UCSD-AML1 (cell line): ENCODE measurements at regions not wholly inside any gene's neighbourhood (a gene's known extent, or its start where the extent isn't known, plus 50 kb on each side); places are given as distances from the start of the nearest gene placed in this dataset.
"Not testable (repeated sequence)": the region's sequence is repeated elsewhere in the genome, so short reads cannot be mapped to it uniquely, and the experiment has no call there.

Experiments
- DNase-seq: peaks from one replicate; lab custom pipeline; 2025; ENCODE audit not compliant: unreplicated experiment; lab: John Stamatoyannopoulos, UW

DNA sequence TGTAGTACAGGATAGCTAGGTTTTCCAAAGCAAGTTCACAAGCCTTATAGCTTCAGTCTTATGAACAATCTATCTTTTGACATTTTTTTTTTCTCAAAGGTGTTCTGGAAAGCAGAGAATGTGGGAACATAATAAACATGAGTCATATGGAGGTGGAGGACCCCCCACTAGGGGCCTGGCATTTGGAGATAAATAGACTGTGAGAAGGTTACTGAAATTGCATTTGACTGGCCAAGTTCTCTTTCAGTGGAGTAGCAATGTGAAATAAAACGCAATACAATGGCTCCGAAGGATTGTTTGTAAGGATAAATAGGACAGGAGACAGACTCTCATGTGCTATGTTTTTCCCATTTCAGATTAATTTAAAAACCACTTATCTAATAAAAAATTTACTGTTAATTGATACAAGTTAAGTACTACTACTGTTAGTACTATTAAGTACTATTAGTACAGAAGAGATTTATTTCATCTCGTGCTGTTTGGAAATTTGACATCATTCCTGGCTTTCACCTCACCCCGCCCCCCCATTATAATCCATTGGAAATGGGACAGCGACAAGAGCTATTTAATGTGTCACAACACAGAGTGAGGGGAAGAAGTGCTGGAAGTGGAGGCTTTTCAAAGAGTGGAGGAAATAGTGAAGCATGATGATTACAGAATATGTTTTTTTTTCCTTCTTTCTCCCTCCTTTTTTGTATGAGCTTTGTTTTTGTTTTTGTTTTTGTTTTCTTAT lies 122.6 kb upstream of the ID4 start:
- DNase-seq, result no peak

DNA sequence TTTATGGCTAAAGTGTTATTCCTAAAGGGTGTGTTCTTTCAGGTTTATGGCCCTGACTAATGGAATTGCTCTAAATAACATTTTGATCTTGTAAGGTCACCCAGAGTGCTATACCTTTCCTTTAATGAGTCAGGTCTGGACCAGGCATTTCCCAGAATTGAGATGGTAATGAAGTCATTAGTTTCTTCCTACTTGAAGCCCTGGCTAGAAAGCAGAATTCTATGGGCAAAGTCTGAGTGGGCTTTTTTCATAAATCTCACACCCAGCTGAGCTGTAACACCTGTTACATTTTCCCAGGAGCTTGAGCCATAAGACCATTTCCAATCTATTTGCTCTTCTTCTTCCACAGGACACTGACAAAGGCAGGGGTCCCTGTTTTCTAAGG lies 122.0 kb upstream of the ID4 start:
- no peak for DNase-seq

DNA sequence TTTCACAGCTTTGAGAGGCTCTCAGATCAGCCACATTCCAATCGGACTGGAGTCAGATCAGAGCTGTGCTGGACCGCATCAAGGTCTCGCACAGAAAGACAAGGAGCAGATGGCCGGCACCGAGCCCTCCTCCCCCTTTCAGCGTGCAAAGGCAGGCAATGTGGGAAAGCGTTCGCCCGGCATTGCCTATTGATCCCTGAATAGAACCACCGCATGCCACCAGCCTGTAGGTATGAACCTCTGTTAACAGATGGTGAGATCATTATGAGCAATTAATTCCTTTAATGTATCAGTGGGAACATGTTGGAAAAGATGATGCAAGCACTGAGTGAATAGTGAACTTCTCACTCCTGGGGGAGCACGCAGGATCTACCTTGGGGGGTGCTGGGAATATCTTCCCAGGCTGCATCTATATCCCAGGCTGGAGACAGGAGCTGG lies 117.5 kb upstream of the ID4 start:
- DNase-seq, result no peak

DNA sequence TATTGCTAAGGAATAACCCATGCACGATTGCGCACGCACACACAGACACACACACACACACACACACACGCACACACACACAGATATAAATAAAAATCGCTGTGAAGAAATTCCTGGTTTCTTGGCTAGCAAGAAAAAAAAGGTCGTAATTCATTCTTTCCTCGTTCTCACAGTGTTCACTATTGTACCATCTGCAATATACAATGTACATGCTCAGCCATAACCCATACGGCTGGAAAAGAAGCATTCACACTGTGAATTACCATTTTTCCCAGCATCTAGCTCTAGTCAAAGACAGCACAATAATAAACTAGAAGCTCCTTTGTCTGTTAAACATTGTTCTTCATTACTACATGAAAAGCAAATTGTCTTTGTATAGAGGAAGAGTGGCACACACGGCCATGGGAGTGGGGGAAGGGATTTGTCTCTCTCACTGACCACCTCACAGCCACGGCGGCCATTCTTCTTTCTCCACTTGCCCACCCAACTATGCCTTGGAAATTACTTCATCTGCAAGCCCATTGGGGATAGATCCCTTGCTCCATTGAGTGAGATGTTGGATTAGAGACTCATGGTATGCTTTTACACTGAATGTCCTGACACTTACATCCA lies 115.3 kb upstream of the ID4 start:
- no peak for DNase-seq

DNA sequence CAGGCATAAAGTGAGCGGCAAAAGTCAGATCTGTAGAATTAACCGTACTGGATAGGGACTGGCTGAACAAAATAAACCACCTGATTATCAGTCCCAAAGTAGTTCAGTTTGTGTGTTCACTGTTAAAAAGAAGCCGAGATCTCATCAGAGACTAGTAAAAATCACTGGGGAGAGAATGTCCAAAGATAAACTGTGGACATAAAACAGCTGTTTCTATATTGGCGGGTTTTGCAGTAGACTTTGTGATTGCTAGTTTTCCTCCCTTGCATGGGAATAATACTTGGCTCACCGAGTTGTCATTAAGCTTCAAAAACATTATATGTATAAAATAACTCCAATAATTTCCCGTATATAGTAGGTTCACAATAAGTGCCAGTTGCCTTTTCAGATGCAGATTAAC lies 114.2 kb upstream of the ID4 start:
- no peak for DNase-seq

DNA sequence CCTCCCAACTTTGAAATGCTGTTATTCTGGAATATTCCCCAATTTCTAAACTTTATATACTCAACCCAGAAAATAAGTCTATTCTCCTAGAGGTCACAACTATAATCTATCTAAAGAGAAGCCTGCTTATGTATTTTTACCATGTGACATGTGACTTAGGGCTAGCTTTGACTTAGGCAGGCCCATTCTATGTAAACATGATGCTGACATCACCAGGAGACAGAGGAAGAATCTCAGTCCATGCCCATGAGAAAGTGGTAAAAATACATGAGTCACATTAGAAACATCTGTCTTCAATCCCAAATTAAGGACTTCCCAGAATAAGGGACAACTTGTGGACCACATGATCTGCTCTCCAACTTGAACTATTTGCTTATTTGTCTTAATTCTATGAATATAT lies 113.6 kb upstream of the ID4 start:
- no peak for DNase-seq

DNA sequence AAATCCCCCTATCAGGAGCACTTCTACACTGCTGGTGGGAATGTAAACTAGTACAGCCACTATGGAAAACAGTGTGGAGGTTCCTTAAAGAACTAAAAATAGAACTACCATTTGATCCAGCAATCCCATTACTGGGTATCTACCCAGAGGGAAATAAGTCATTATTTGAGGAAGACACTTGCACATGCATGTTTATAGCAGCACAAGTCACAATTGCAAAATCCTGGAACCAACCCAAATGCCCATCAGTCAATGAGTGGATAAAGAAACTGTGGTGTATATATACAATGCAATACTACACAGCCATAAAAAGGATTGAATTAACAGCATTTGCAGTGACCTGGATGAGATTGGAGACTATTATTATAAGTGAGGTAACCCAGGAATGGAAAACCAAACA lies 111.7 kb upstream of the ID4 start:
- not testable (repeated sequence) for DNase-seq

DNA sequence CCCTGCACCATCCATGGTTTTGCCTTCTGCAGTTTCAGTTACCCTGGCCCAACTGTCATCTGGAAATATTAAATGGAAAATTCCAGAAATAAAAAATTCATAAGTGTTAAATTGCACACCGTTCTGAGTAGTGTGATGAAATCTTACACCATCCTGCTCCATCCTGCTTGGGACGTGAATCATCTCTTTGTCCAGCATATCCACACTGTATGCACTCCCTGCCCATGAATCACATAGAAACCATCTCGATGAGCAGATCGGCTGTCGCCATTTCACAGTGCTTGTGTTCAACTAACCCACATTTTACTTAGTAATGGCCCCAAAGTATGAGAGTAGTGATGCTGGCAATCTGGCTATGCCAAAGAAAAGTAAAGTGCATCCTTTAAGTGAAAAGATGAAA lies 105.9 kb upstream of the ID4 start:
- no peak for DNase-seq

DNA sequence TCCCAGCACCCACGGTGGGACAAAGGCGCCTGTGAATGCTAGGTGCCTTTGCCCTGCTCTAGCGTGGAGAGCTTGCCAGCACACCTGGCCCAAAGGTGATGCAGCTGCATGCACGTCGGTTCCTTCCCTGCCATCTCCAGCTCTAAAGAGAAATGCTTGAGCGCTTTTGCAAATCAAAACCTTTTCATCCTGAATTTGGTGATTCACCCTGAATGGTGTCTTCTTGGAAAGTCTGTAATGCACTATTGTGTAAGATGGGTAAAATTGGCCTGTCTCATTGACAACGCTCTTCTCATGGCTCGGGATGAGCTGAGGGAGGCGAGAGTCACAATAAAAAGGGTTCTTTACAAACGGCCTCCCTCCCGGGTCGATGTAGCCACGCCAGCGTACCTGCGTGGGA lies 103.1 kb upstream of the ID4 start:
- DNase-seq, result no peak

DNA sequence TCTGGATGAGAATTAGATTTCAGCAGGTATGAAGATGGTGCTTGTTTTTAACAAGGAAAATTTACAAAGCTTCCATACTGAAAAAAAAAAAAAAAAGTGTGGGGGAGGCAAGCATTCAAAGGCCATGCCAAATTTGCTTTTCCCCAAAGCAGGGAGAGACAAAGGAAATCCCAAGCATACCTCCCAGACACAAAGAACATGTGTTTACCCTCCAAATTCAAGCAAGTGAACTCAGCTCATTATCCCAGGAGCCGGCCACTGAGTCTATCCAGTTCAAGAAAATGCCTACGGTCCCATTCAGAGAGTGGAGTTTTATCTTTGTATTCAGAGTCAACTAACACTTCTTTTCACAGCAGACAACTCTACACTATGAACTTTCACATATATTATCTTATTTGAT lies 102.7 kb upstream of the ID4 start:
- DNase-seq, result no peak

DNA sequence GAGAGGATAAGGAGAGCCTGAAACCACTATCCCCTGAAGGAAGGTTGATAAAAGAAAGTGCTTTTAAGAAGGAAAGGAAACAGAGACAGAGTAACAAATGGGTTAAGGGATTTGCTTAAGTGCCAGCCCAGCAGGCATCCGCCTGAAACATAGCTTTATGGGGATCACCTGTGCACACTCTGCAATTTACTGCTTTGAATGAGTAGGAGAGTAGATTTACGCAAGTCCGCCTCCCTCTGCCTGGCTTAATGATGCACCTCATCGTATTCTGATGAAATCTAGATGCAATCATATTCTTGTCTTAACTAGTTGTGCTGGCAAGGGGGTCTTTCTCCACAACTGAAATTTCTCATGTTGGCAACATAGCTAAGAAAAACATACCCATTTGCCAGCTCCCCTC lies 101.1 kb upstream of the ID4 start:
- no peak for DNase-seq

DNA sequence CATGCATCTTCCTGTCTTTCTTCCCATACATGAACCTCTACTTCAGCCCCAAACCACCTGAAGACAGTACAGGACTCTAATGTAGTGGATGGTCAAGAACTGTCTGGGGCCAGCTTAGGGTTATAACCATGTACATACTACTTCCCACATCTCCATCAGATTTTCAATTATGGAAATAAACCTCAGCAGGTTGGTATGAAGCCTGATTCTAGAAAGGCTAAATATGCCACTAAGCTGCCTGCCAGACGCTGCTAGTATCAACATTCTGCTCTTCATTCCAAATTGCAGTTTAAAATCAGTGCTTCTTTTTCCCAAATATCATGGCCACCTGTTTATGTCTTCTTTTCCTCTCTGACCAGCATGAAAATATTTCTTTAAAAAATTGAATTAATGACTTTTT lies 99.2 kb upstream of the ID4 start:
- no peak for DNase-seq

DNA sequence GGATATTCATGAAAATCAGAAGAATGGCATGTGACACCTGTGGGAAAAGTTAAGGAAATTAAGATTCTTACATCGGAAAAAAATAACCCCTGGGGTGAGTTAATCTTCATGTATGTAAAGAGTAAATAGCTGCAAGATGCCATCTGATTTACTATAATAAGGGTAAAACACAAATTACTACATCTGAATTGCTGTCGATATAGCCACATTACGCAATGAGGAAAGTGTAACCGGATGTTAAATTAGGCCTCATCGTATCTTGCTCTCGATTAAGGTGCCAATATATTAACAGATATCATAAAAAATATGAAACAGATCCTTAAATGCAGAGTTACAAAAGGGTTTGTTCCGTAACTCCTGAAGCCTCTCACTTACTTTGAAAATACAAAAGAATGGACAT lies 87.4 kb upstream of the ID4 start:
- DNase-seq, result no peak

DNA sequence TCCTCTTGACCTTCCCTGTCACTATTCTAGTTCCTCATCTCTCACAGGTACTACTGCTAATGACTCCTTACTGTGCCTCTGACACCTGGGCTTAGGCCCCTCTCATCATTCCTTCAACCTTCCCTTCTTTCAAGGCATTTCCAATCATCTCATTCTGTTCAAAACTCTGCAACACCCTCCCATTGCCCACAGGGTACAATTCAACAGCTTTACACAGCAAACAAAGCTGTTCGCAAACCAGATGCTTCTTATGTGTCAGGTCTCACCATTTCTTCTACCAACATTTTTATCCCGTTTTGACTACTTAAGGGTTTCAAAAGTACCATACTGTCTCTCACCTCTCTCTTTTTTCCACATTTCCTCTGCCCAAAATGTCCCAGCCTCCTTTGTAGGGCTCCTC lies 84.4 kb upstream of the ID4 start:
- no peak for DNase-seq

DNA sequence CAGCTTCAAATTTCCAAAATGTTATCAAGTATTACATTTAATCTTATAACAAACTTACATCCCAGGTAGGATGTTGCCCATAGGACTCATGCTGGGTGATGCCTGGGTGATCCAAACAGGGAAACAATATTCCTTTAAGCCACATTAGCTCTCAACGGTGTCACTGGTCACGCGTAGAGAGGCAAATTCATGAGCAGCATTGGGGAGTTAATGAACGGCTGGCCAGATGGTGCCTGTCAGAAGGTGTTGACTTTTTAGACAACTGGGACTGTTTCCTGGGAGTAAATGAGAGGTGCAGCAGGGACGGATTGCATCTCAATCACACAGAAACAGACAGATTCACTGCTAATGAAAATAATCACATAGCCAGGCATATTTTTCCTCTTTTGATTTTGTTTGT lies 83.3 kb upstream of the ID4 start:
- DNase-seq, result no peak

DNA sequence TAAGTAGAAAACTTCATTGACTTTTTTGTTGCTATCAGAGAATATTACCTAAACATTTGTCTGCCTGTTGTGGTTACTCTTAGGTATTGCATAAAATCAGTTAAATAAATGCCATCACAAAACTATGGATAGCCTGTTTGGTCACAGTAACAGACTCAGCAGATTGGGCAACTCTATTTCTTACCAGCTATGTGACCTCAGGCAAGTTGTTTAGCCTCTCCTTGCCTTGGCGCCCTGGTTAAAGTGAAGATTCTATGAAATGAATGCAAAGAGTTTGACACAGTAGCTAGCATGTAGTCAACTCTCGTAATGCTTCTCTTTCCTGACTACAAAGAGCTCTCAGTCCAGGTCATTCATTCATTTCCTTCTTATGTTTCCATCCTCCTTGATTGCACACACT lies 82.5 kb upstream of the ID4 start:
- no peak for DNase-seq

DNA sequence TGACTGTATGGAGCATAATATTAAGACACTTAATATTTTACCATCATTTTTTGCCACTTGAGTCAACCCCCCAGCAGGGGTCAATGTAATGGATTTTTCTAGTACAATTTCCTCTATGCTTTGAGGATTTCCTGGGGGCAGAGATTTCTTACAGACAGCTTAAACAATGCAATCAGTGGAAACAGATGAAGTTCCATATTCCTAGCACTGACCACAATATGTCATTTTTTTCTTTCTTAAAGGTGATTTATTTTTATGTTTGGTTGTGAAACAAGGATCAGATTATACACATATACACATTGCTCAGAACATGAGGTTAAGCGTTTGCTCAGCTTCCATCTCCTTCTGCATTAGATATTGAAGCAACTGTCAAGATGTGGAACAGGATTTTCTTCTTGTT lies 82.0 kb upstream of the ID4 start:
- DNase-seq, result no peak

DNA sequence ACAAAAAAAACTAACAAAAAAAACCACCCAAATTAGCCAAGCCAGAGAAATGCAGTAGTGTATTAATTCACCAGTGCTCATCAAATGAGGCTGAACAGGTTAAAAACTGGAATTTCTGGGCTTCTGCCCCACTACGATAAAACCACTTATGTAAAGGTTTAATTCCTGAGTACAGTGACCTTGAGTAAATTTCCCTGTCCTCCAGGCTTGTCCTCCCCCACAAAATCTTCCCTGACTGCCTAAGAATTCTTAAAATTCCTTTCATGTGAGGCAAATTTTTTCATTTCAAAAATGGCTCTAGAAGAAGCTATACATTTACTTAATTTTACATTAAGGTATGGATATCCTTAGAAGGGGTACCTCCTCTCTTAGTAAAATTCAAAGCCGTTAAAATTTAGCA lies 80.1 kb upstream of the ID4 start:
- no peak for DNase-seq

DNA sequence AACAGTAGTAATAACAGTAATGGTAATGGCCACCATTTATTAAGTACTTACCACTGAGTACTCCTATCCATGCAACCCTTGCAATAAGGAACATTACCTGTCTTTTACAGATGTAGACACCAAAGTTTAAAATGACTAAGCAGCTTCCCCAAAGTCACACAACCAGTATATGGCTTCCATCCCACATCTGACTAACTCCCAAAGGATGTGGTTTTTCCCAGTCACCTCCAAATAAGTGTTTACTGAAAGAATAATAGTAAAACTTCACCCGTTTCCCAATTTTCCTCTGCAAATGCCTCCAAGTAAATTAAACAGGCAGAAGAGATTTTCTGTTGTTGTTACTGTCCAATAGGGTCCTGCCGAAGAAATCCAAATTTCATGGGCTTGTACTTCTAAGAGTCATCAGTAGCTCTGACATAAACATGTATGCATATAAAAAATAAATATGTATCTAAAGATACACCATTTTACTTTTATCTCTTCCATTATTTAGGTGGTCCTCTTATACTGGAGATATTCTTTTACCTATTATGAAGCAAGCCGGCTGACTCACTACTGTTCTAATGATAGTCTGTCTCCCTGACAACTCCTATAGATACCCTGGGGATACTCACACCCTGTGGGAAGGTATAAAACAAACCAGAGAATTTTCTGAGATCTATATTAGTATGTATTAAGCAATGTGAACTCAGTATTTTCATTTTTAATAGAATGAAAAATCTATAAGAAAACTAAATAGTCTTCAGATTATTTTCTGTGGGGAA lies 77.9 kb upstream of the ID4 start:
- no peak for DNase-seq

DNA sequence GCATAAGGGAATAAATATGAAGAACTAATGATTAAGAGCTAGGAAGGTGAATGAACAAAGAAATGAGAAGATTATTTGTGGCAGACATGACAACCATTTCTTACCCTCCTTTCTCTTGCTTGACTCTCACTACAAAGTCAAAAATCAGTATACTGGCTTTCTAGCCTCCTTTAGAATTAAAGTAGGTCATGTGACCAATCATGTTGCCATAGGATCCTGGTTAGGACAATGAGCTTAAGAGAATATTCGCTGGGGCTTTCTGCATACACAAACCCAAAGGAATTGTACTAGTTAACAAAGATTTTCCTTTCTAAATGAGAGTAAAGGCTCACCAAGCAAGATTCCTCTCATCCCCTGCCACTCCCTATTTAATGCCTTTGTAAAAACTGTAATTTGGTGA lies 76.0 kb upstream of the ID4 start:
- DNase-seq, result no peak

DNA sequence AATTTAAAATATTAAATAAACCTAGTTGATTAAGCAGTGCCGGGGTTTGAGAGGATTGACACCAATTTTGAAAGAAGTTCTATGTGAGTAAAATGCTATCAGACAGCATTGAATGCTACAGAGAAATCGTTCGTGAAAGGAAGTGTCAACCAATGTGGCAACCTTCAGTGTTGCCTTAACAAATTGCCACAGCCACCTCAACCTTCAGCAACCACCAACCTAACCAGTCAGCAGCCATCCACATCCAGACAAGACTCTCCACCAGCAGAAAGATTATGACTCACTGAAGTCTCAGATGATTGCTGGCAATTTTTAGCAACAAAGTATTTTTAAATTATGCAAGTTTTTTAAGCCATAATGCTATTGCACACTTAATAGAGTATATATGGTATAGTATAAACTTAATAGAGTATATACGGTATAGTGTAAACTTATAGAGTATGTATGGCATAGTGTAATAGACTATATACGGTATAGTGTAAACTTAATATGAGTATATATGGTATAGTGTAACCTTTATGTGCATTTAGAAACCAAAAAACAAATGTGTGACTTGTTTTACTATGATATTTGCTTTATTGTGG lies 65.3 kb upstream of the ID4 start:
- DNase-seq, result no peak

DNA sequence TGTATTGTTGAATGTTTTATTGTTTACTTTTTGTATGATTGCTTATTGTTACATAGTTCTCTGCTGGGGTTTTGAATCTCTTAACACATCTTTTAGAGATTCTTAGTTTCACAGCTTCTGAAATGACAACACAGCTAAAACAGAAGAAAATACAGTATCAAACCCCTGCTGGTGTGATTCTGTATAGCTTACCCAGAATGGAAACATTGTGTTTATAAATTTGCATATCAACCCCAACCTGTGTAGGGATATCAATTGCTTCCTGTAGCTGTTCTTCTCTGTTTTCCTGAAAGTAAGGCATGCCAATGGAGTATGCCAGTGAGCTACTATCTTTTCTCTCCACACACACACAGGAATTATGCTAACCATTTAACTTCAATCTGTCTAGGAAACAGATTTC lies 64.3 kb upstream of the ID4 start:
- DNase-seq, result no peak
